Common myeloid progenitor, CD34-positive (primary cell): ENCODE measurements at regions not wholly inside any gene's neighbourhood (a gene's known extent, or its start where the extent isn't known, plus 50 kb on each side); places are given as distances from the start of the nearest gene placed in this dataset.

Experiments
- CTCF ChIA-PET: fragments of 350-600 bp; sonication (Branson Sonifier 250); formaldehyde crosslinking; loops from one replicate; lab custom pipeline; 2021; ENCODE audit warnings: antibody characterized with exemption; lab: Charles Lee
- POLR2A ChIA-PET: fragments of 350-600 bp; sonication (Branson Sonifier 250); formaldehyde crosslinking; loops from one replicate; lab custom pipeline; 2021; ENCODE audit warnings: antibody characterized with exemption; lab: Charles Lee
- DNase-seq, 3 donors: peaks; one replicate each; pipeline versions ENCODE4 v3.0.0 to v3.0.0-alpha.2; 2013
- H3K27ac ChIP-seq, 2 experiments: 1 replicate in 1 of 2; 2 replicates in 1 of 2; pipeline ENCODE4 v1.7.0; 2013; ENCODE audit warnings: inconsistent platforms in 2 of 2, low read length in 2 of 2, mild to moderate bottlenecking in 2 of 2, low read depth in 1 of 2, moderate library complexity in 1 of 2; ENCODE audit not compliant: severe bottlenecking in 2 of 2, insufficient read depth in 1 of 2, poor library complexity in 1 of 2
- H3K27me3 ChIP-seq, 5 experiments: replicated peaks in 2 of 5; 1 replicate in 3 of 5; 2 replicates in 2 of 5; pipeline versions ENCODE4 v1.6.1 to v1.7.0; 2013; ENCODE audit warnings: low read length in 4 of 5, mild to moderate bottlenecking in 2 of 5, moderate library complexity in 2 of 5, inconsistent platforms in 1 of 5; ENCODE audit not compliant: insufficient read depth in 5 of 5, control insufficient read depth in 4 of 5
- H3K36me3 ChIP-seq, 4 experiments: 1 replicate in 2 of 4; 2 replicates in 2 of 4; pipeline versions ENCODE4 v1.6.1 to v1.7.0; 2013; ENCODE audit warnings: low read length in 3 of 4, control low read depth in 1 of 4, mild to moderate bottlenecking in 1 of 4; ENCODE audit not compliant: control insufficient read depth in 4 of 4, insufficient read depth in 4 of 4
- H3K4me1 ChIP-seq, 4 experiments: 1 replicate in 3 of 4; 2 replicates in 1 of 4; pipeline versions ENCODE4 v1.6.1 to v1.7.1; 2013; ENCODE audit warnings: low read length in 3 of 4, mild to moderate bottlenecking in 3 of 4, control low read depth in 1 of 4, inconsistent platforms in 1 of 4, moderate library complexity in 1 of 4; ENCODE audit not compliant: control insufficient read depth in 4 of 4, insufficient read depth in 4 of 4; ENCODE audit errors: control extremely low read depth in 1 of 4
- H3K4me3 ChIP-seq, 7 experiments: 1 replicate in 4 of 7; 2 replicates in 3 of 7; pipeline versions ENCODE4 v1.5.1 to v1.7.0; 2013; ENCODE audit warnings: mild to moderate bottlenecking in 7 of 7, low read length in 6 of 7, moderate library complexity in 6 of 7, inconsistent platforms in 2 of 7, low read depth in 2 of 7, control low read depth in 1 of 7; ENCODE audit not compliant: insufficient read depth in 4 of 7, control insufficient read depth in 1 of 7; ENCODE audit errors: extremely low read depth in 1 of 7
- H3K9me3 ChIP-seq, 5 experiments: 1 replicate in 4 of 5; 2 replicates in 1 of 5; pipeline versions ENCODE4 v1.6.1 to v1.7.1; 2013; ENCODE audit warnings: low read length in 4 of 5, mild to moderate bottlenecking in 2 of 5, inconsistent platforms in 1 of 5, low read depth in 1 of 5, moderate library complexity in 1 of 5; ENCODE audit not compliant: control insufficient read depth in 4 of 5, insufficient read depth in 2 of 5; ENCODE audit errors: control extremely low read depth in 1 of 5
- WGBS: methylation state at CpG from one replicate; pipeline ENCODE4 v1.1.5; 2013; ENCODE audit not compliant: insufficient coverage; 5-methylcytosine and 5-hydroxymethylcytosine counted together

GRCh38 chr2:7728388-7728787, 811.2 kb downstream of the RNF144A start:
- ChIA-PET CTCF (no interaction called here), POLR2A (no interaction called here)
- no peaks in the 10 kb centered on the region for H3K27me3 ChIP-seq
- H3K27ac ChIP-seq, result no peak overlapping the region
- no peak overlapping the region for H3K4me3 ChIP-seq
- peaks cover 0 to 12% (median 7%) of the 10 kb centered on the region in 4 experiments for H3K4me1 ChIP-seq
- 99% methylated on average over 8 of the region's 8 CpGs for WGBS
- no peaks in the 10 kb centered on the region for H3K9me3 ChIP-seq
- DNase-seq, result no peak
- H3K36me3 ChIP-seq, result no peaks in the 10 kb centered on the region

- 100% methylated on average over 1 of the region's 5 CpGs for WGBS
- H3K36me3 ChIP-seq, result no peaks in the 10 kb centered on the region
- no peak overlapping the region for H3K27ac ChIP-seq
- no peak for DNase-seq
- H3K27me3 ChIP-seq, result no peaks in the 10 kb centered on the region
- no peak overlapping the region for H3K4me3 ChIP-seq
- no peaks in the 10 kb centered on the region for H3K9me3 ChIP-seq
- ChIA-PET CTCF (no interaction called here), POLR2A (no interaction called here)
- peaks cover 0 to 8% (median 5%) of the 10 kb centered on the region in 4 experiments for H3K4me1 ChIP-seq
Observed at GRCh38 chr2:7730449-7730848, 813.2 kb downstream of the RNF144A start.

- H3K9me3 ChIP-seq, result no peaks in the 10 kb centered on the region
- no peak overlapping the region for H3K4me3 ChIP-seq
- 100% methylated on average over 2 of the region's 4 CpGs for WGBS
- H3K36me3 ChIP-seq, result no peaks in the 10 kb centered on the region
- H3K27ac ChIP-seq, result no peak overlapping the region
- DNase-seq, result no peak
- peaks cover 0 to 3% (median under 1%) of the 10 kb centered on the region in 4 experiments for H3K4me1 ChIP-seq
- CTCF ChIA-PET, result no interaction called here
- no peaks in the 10 kb centered on the region for H3K27me3 ChIP-seq
- POLR2A ChIA-PET, result no interaction called here
Observed at GRCh38 chr2:7730990-7731389, 813.8 kb downstream of the RNF144A start.

- Histone ChIP-seq H3K4me1 (no peaks in the 10 kb centered on the region), H3K9me3 (no peaks in the 10 kb centered on the region), H3K4me3 (no peak overlapping the region), H3K27me3 (no peaks in the 10 kb centered on the region), H3K36me3 (no peaks in the 10 kb centered on the region), H3K27ac (no peak overlapping the region)
- ChIA-PET POLR2A (no interaction called here), CTCF (no interaction called here)
- DNase-seq, result no peak
- WGBS, result 96% methylated on average over 5 of the region's 5 CpGs
Observed at GRCh38 chr2:7732497-7732896, 815.3 kb downstream of the RNF144A start.

GRCh38 chr2:7736646-7737305, 819.6 kb downstream of the RNF144A start:
- Histone ChIP-seq H3K27me3 (no peaks in the 10 kb centered on the region), H3K9me3 (peaks cover 0 to 2% (median 0%) of the 10 kb centered on the region in 5 experiments), H3K36me3 (no peaks in the 10 kb centered on the region), H3K4me1 (no peaks in the 10 kb centered on the region), H3K4me3 (no peak overlapping the region), H3K27ac (no peak overlapping the region)
- ChIA-PET POLR2A (no interaction called here), CTCF (no interaction called here)
- no peak for DNase-seq
- whole genome bisulfite sequencing, result 61% methylated on average over 5 of the region's 6 CpGs

- Histone ChIP-seq H3K27me3 (no peaks in the 10 kb centered on the region), H3K4me3 (no peak overlapping the region), H3K9me3 (peaks cover 0 to 2% (median under 1%) of the 10 kb centered on the region in 5 experiments), H3K4me1 (no peaks in the 10 kb centered on the region), H3K36me3 (no peaks in the 10 kb centered on the region), H3K27ac (no peak overlapping the region)
- POLR2A ChIA-PET, result no interaction called here
- CTCF ChIA-PET, result no interaction called here
- 83% methylated on average over 1 of the region's 1 CpG for WGBS
- no peak for DNase-seq
Observed at GRCh38 chr2:7738596-7738995, 821.4 kb downstream of the RNF144A start.

- WGBS, result 100% methylated on average over 1 of the region's 2 CpGs
- Histone ChIP-seq H3K27ac (no peak overlapping the region), H3K4me3 (no peak overlapping the region), H3K4me1 (no peaks in the 10 kb centered on the region), H3K27me3 (no peaks in the 10 kb centered on the region), H3K36me3 (no peaks in the 10 kb centered on the region), H3K9me3 (peaks cover 0 to 3% (median 1%) of the 10 kb centered on the region in 5 experiments)
- ChIA-PET POLR2A (no interaction called here), CTCF (interaction anchor here (1.5 to 1.7 kb wide), 2 partner anchors 13 to 21 kb away, joined by 4 read pairs; no protein-coding TSS in a partner anchor)
- DNase-seq, result no peak
Observed at GRCh38 chr2:7740114-7740513, 822.9 kb downstream of the RNF144A start.
